ENCODE measurements at regions not wholly inside any gene's neighbourhood (a gene's known extent, or its start where the extent isn't known, plus 50 kb on each side); places are given as distances from the start of the nearest gene placed in this dataset.
A peak's percentile ranks its signal among the peaks of the same experiment; 100 is the strongest.
"Not testable (repeated sequence)": the region's sequence is repeated elsewhere in the genome, so short reads cannot be mapped to it uniquely, and the experiment has no call there.

GRCh38 chr16:29605593-29606205 lies 57.3 kb upstream of the SPN start:
- H3K36me3 ChIP-seq; H3K27me3 ChIP-seq; H3K4me1 ChIP-seq; FAIRE-seq; H3K9me3 ChIP-seq; H3K27ac ChIP-seq; H3K4me3 ChIP-seq; DNase-seq; ATAC-seq; intact Hi-C loops (cut with DNase I): not testable (repeated sequence)
- 66 to 67% methylated on average over 14 to 16 of the region's 16 CpGs for WGBS, 2 donors

- H3K36me3 ChIP-seq; intact Hi-C loops (cut with DNase I); H3K27ac ChIP-seq; H3K27me3 ChIP-seq; H3K4me3 ChIP-seq; ATAC-seq; H3K9me3 ChIP-seq; FAIRE-seq; H3K4me1 ChIP-seq; DNase-seq: not testable (repeated sequence)
- 84 to 87% methylated on average over 19 to 25 of the region's 26 CpGs for WGBS, 2 donors
Measured at GRCh38 chr16:29606669-29607427, 56.2 kb upstream of the SPN start.

GRCh38 chr16:29607428-29607823 lies 55.6 kb upstream of the SPN start:
- FAIRE-seq, H3K36me3 ChIP-seq, H3K27ac ChIP-seq: not testable (repeated sequence)

GRCh38 chr16:29612381-29613306 lies 50.4 kb upstream of the SPN start:
- DNase-seq; H3K9me3 ChIP-seq; H3K27ac ChIP-seq; H3K36me3 ChIP-seq; FAIRE-seq; H3K27me3 ChIP-seq; intact Hi-C loops (cut with DNase I); H3K4me1 ChIP-seq: not testable (repeated sequence)
- 12 to 13% methylated on average over 32 to 44 of the region's 48 CpGs for WGBS, 2 donors
- H3K4me3 ChIP-seq: peak overlapping the region in 3 of 4 donors; percentile 37 to 60 (median 40)
- peak; percentile 28 to 69 (median 43) for ATAC-seq

More at GRCh38 chr16:29607428-29607823, 55.6 kb upstream of the SPN start:
- H3K27me3 ChIP-seq; intact Hi-C loops (cut with DNase I); ATAC-seq; H3K4me3 ChIP-seq; DNase-seq; H3K4me1 ChIP-seq; H3K9me3 ChIP-seq: not testable (repeated sequence)
- 67% methylated on average over 11 of the region's 11 CpGs for WGBS, 2 donors

Small RNA genes in the stretch of these regions (microRNA-seq; reads per million reads assigned to microRNA genes)
- gene MIR3680-2: 0 reads per million in 2 donors
